Activated T-cell treated with anti-CD3 and anti-CD28 coated beads, Interleukin-2, amount 50 U/mL, for 1 hour (primary cell): ENCODE measurements at regions not wholly inside any gene's neighbourhood (a gene's known extent, or its start where the extent isn't known, plus 50 kb on each side); places are given as distances from the start of the nearest gene placed in this dataset.
"Not testable (repeated sequence)": the region's sequence is repeated elsewhere in the genome, so short reads cannot be mapped to it uniquely, and the experiment has no call there.

Source experiments
- DNase-seq: peaks from one replicate; pipeline ENCODE4 v3.0.0-alpha.2; 2020

- DNase-seq, result not testable (repeated sequence)
Measured at GRCh38 chr7:101679653-101680173, 50.6 kb upstream of the MYL10 start.

DNA sequence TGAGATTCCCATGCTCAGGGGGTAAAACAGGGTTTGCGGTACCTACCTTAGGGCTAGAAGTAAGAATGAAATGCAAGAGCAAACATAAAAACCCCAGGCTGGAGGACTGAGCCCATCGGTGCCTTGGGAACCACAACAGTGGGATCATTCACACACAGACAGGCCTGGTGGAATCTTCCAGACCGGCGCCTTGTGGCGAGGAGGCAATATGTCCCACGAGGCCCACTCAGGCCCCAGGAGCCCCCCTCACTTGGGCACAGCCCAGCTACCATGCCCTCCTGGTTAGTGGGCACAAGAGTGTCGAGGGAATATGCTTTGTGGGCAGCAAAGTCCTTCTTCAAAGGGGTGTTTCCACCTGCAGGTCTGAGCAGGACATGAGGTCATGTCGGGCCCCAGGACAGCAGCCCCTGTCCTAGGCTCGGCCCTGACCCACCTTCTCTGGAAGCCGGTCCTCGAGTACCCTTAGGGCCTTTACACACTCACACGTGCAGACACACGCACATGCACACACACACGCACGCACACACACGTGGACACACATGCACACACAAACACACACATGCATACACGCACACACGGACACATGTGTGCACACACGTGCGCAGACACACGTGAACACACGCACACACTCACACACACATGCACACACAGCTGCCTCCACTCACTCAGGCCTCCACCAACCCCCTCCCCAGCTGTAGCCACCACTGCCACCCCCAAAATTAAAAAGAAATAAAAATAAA is 51.5 kb upstream of the MYL10 start:
- DNase-seq, result no peak

DNA sequence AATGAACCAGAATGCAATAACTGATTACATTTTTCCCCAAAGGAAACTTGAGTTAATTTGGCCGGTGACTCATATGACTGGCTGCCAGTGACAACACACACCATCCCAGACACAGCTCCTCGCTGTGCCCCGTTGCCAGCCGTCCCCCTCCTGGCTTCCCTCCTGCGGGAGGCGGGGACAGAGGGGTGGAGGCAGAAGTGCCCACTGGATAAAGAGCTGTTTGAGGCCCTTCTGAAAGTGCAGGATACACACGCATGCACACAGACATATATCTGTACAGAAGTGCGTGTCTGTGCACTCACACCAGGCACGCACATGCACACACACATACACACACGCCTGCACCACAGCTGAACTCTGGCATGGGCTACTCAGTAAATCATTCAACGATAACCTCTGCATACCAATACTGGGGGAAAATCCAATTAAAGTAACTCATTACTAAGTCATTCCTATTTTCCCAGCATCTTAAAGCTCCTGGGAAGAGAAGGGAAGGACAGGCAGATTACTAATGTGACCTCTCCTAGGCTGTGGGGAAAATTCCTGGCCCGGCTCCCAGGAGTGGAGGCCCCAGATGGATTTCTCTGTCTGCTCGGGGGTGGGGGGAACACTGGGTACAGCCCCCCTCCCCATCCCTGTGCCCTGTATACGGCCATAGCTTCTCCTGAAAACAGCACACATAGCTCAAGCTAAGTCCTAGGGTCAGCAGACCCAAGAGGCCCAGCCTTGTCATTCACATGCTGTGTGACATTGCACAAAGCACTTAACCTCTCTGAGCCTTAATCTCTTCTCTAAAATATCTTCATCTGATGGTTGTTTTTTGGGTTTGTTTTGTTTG is 52.3 kb upstream of the MYL10 start:
- no peak for DNase-seq

- DNase-seq, result no peak
Measured at GRCh38 chr7:101684983-101685330, 55.9 kb upstream of the MYL10 start.

DNA sequence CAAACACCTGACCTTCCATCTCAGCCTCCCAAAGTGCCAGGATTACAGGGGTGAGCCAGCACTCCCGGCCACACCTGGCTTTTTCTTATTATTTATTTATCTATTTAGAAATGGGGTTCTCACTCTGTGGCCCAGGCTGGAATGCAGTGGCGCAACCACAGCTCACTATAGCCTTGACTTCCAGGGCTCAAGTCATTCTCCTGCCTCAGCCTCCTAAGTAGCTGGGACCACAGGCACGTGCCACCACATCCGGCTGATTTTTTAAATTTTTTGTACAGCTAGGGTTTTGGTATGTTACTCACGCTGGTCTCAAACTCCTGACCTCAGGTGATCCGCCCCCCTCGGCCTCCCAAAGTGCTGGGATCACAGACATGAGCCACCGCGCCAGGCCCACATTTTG is 56.9 kb upstream of the MYL10 start:
- no peak for DNase-seq

DNA sequence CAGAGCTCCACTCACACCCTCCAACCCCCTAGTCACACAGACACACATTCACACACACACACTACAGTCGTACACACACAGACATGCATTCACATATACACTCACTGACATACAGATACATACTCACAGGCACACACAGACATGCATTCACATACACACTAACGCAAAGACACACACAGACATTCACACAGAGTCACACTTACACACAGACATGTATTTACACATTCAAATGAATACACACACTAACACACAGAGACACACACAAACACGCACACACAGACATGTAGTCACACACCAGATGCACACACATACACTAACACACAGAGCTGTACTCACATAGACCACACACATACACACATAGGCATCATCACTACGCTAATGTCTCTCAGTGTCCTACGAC is 58.0 kb upstream of the MYL10 start:
- DNase-seq, result no peak

- DNase-seq, result no peak
Measured at GRCh38 chr7:101687791-101688182, 58.7 kb upstream of the MYL10 start.

DNA sequence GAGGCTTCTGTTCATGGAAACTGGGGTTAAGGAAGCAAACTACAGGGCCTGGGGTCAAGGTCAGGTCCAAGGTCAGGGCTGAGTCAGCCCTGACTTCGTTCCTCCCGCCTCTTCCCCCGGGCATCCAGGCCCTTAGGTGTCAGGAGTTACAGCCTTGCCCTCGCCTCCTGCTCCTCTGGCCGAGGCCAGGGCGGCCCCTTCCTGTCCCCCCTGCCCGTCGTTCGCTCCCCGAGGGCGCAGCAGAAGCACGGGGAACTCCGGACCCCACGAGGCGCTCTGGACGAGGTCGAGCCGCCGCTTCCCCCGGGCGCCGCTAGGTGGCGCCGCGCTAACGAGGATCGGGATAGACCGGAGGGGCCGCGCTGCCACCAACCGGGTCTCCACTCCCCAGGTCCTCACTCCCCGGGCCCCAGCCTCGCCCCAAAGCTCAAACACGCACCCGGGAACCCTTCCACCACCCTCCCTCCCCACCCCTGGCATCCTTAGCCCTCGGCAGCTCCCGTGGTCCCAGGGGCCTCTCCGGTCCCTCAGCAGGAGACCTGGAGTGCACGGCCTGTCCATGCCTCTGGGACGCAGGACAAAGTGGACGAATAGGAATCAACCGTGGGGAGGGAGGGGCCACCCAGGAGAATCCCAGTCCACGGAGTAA is 59.2 kb upstream of the MYL10 start:
- DNase-seq, result peak; percentile 83

GRCh38 chr7:101688995-101689907 is 60.2 kb upstream of the MYL10 start:
- no peak for DNase-seq

GRCh38 chr7:101690061-101690460 is 61.0 kb upstream of the MYL10 start:
- DNase-seq, result no peak

- DNase-seq, result no peak
Measured at GRCh38 chr7:101691822-101692384, 62.8 kb upstream of the MYL10 start.

GRCh38 chr7:101693498-101694091 is 64.5 kb upstream of the MYL10 start:
- DNase-seq, result no peak

DNA sequence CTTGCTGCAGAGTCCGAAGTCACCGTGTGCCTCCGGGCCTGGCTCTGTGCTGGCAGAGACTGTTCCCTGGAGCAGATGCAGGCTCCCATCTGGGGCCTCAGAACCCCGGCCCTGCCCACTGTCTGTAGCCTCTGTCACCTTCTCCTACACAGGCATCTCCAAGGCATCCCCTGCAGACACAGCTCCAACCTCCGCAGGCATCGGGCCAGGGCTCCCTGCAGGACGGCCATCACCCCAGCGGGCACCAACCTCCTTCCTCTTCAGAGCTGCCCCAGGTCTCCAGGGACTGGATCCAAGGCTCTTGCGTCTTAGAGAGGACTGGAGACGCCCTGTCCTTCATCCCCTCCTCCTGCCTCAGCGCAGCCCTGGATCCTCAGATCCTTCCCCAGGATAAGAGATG is 69.9 kb upstream of the MYL10 start:
- DNase-seq, result no peak

DNA sequence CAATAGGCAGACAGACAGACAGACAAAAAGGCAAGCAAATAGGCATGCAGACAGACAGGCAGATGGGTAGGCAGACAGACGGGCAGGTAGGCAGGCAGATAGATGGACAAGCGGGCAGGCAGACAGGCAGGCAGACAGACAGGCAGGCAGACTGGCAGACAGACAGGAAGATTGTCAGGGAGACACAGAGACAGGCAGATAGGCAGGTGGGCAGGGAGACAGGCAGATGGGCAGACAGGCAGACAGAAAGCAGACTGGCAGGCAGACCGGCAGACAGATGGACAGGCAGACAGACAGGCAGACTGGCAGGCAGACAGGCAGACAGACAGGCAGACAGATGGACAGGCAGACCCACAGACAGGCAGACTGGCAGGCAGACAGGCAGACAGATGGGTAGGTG is 70.3 kb upstream of the MYL10 start:
- no peak for DNase-seq

- DNase-seq, result no peak
Measured at GRCh38 chr7:101699881-101700823, 71.1 kb upstream of the MYL10 start.

DNA sequence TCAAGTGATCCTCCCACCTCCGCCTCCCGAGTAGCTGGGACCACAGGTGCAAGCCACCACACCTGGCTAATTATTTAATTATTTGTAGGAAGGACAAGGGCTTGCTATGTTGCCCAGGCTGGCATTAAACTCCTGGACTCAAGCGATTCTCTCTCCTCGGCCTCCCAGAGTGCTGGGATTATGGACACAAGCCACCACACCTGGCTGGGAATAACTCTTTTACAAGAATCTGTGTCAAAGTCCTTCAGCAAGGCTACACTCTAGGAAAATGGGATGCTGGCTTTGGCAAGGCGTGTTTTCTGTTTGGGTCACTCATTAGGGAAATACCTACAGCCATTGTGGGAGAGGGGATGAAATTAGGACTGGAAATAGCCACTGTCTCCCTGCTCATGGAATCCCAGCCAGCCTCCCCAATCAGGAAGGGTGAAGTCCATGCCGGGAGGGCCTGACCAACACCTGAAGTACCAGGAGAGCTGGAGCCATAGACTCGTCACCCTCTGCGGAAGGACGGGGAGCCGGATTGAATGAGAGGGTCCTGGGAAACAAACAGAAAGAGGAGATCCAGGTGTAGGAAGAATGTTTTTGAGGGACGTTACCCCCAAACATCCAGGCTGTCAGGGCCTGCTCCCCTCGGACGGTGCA is 72.2 kb upstream of the MYL10 start:
- no peak for DNase-seq

GRCh38 chr7:101702362-101702850 is 73.3 kb upstream of the MYL10 start:
- DNase-seq, result no peak

- DNase-seq, result no peak
Measured at GRCh38 chr7:101705331-101705730, 76.2 kb upstream of the MYL10 start.

DNA sequence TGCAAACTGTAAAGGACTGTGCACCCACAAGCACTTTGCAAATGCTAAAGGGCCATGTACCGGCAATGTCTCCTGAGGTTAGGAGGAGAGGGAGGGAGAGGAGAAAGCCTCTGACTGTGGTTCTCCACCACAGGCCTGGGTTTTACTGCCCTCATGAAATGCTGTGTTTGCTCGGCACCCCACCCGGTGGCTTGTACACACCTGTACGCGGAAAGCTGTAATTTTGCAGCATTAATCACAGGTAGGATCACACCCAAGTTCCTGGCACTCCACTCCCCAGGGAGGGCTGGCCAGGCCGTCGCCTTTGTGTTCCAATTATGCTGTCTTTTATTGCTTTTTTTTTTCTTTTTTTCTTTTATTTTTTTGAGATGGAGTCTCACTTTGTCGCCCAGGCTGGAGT is 78.5 kb upstream of the MYL10 start:
- no peak for DNase-seq

DNA sequence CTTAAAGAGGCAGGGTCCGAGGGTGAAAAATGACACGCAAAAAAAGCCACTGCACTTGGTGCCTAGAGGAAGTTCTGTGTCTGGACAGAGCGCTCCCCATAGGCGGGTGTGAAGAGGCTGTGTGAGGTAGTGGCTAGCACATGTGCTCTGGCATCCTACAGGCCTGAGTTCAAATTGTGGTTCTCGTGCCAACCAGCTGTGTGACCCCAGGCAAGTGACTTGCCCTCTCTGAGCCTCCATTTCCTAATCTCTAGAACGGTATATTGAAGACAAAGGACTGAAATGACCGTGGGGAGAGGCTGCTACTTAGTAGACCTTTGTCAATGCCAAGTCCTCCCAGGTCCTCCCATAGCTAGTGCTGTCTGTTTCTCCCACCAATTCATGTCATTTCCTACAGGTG is 79.1 kb upstream of the MYL10 start:
- DNase-seq, result no peak
